Gastroesophageal sphincter (tissue), 4 donors: ENCODE measurements at regions not wholly inside any gene's neighbourhood (a gene's known extent, or its start where the extent isn't known, plus 50 kb on each side); places are given as distances from the start of the nearest gene placed in this dataset.

ENCODE experiments used
- ATAC-seq: fragments of 150-250 bp; one replicate; pipeline ENCODE4 v1.9.1; 2016; ENCODE audit warnings: mild to moderate bottlenecking, moderate library complexity
- H3K27ac ChIP-seq, 4 donors: fragments of 200-600 bp; sonication (generic) in 3 of 4; 1 replicate in 3 of 4; 2 replicates in 1 of 4; pipeline ENCODE4 v1.5.1; 2016 to 2019
- H3K27me3 ChIP-seq: fragments of 200-600 bp; sonication (generic); one replicate; pipeline ENCODE4 v1.5.1; 2019
- H3K36me3 ChIP-seq, 2 donors: fragments of 200-600 bp; sonication (generic); one replicate each; pipeline ENCODE4 v1.5.1; 2019; ENCODE audit warnings: control low read depth in 1 of 2
- H3K4me1 ChIP-seq, 3 donors: fragments of 200-600 bp; sonication (generic); 1 replicate in 2 of 3; 2 replicates in 1 of 3; pipeline ENCODE4 v1.5.1; 2016 to 2019; ENCODE audit warnings: control low read depth in 2 of 3
- H3K4me3 ChIP-seq, 2 donors: fragments of 200-600 bp; sonication (generic); one replicate each; pipeline ENCODE4 v1.5.1; 2019; ENCODE audit warnings: mild to moderate bottlenecking in 1 of 2, moderate library complexity in 1 of 2
- H3K9me3 ChIP-seq, 3 donors: fragments of 200-600 bp; sonication (generic); one replicate each; pipeline ENCODE4 v1.5.1; 2017 to 2019; ENCODE audit warnings: control low read depth in 2 of 3
- CTCF ChIP-seq, 4 experiments: fragments of 200-600 bp in 2 of 4; fragments of 450-650 bp in 2 of 4; sonication (generic) in 1 of 4; IDR thresholded peaks; one replicate each; pipeline ENCODE4 v1.5.1; 2017 to 2019; ENCODE audit warnings: antibody characterized with exemption in 4 of 4, mild to moderate bottlenecking in 2 of 4, moderate library complexity in 2 of 4
- EP300 ChIP-seq: sonication (generic); formaldehyde crosslinking; IDR thresholded peaks from one replicate; pipeline ENCODE4 v1.6.1; 2017; ENCODE audit warnings: antibody characterized with exemption, mild to moderate bottlenecking
- POLR2A ChIP-seq, 2 donors: fragments of 450-650 bp; IDR thresholded peaks; one replicate each; pipeline ENCODE4 v1.6.1; 2017; ENCODE audit warnings: antibody characterized with exemption in 2 of 2, mild to moderate bottlenecking in 2 of 2, moderate library complexity in 1 of 2
- POLR2AphosphoS5 ChIP-seq: sonication (generic); formaldehyde crosslinking; IDR thresholded peaks from one replicate; pipeline ENCODE4 v1.6.1; 2017; ENCODE audit warnings: antibody characterized with exemption
- WGBS, 2 donors: methylation state at CpG; one replicate each; pipeline ENCODE4 v1.1.5; 2018; ENCODE audit warnings: low coverage in 1 of 2; 5-methylcytosine and 5-hydroxymethylcytosine counted together

GRCh38 chr2:234603619-234604018 lies 106.7 kb upstream of the ARL4C start:
- no peaks in the 10 kb centered on the region for H3K36me3 ChIP-seq
- TF ChIP-seq CTCF (IDR thresholded peaks at IDR 0.05) (no peak), POLR2AphosphoS5 (no peak), EP300 (no peak), POLR2A (IDR thresholded peaks at IDR 0.05) (no peak)
- H3K4me1 ChIP-seq: no peaks in the 10 kb centered on the region
- WGBS, 2 donors: 100% methylated on average over 1 of the region's 4 CpGs; no CpG with 5 or more reads in 1 of the 2 donors
- no peak for ATAC-seq
- H3K4me3 ChIP-seq: no peak overlapping the region
- peaks cover 10% of the 10 kb centered on the region for H3K27me3 ChIP-seq
- H3K9me3 ChIP-seq: no peaks in the 10 kb centered on the region
- no peak overlapping the region for H3K27ac ChIP-seq

GRCh38 chr2:234601213-234601612 lies 104.3 kb upstream of the ARL4C start:
- H3K4me3 ChIP-seq: no peak overlapping the region
- H3K27ac ChIP-seq: no peak overlapping the region
- H3K9me3 ChIP-seq: no peaks in the 10 kb centered on the region
- ATAC-seq: no peak
- H3K36me3 ChIP-seq: no peaks in the 10 kb centered on the region
- peaks cover 3% of the 10 kb centered on the region for H3K27me3 ChIP-seq
- no peak for TF ChIP-seq POLR2A (IDR thresholded peaks at IDR 0.05)
- no peak for TF ChIP-seq EP300
- no peak for TF ChIP-seq POLR2AphosphoS5
- TF ChIP-seq CTCF (IDR thresholded peaks at IDR 0.05): no peak
- no peaks in the 10 kb centered on the region for H3K4me1 ChIP-seq
- 71 to 74% methylated on average over 5 of the region's 5 CpGs for WGBS, 2 donors

GRCh38 chr2:234597576-234597861 lies 100.6 kb upstream of the ARL4C start:
- no peak for TF ChIP-seq EP300
- no peak for TF ChIP-seq POLR2A (IDR thresholded peaks at IDR 0.05)
- TF ChIP-seq POLR2AphosphoS5: no peak
- no peak for TF ChIP-seq CTCF (IDR thresholded peaks at IDR 0.05)
- no peaks in the 10 kb centered on the region for H3K27me3 ChIP-seq
- no peaks in the 10 kb centered on the region for H3K9me3 ChIP-seq
- H3K36me3 ChIP-seq: no peaks in the 10 kb centered on the region
- ATAC-seq: no peak
- no peaks in the 10 kb centered on the region for H3K4me1 ChIP-seq
- H3K27ac ChIP-seq: no peak overlapping the region
- no peak overlapping the region for H3K4me3 ChIP-seq
- 70 to 84% methylated on average over 1 to 3 of the region's 6 CpGs for WGBS, 2 donors

GRCh38 chr2:234596696-234597575 lies 100.1 kb upstream of the ARL4C start:
- 63 to 79% methylated on average over 3 to 7 of the region's 12 CpGs for WGBS, 2 donors

More at GRCh38 chr2:234596696-234597575, 100.1 kb upstream of the ARL4C start:
- no peaks in the 10 kb centered on the region for H3K9me3 ChIP-seq
- H3K27ac ChIP-seq: no peak overlapping the region
- ATAC-seq: no peak
- no peak overlapping the region for H3K4me3 ChIP-seq
- H3K4me1 ChIP-seq: no peaks in the 10 kb centered on the region
- no peaks in the 10 kb centered on the region for H3K27me3 ChIP-seq
- no peak for TF ChIP-seq POLR2A (IDR thresholded peaks at IDR 0.05)
- TF ChIP-seq EP300: no peak
- no peak for TF ChIP-seq CTCF (IDR thresholded peaks at IDR 0.05)
- TF ChIP-seq POLR2AphosphoS5: no peak
- no peaks in the 10 kb centered on the region for H3K36me3 ChIP-seq
